ENCODE measurements at regions not wholly inside any gene's neighbourhood (a gene's known extent, or its start where the extent isn't known, plus 50 kb on each side); places are given as distances from the start of the nearest gene placed in this dataset.

DNA sequence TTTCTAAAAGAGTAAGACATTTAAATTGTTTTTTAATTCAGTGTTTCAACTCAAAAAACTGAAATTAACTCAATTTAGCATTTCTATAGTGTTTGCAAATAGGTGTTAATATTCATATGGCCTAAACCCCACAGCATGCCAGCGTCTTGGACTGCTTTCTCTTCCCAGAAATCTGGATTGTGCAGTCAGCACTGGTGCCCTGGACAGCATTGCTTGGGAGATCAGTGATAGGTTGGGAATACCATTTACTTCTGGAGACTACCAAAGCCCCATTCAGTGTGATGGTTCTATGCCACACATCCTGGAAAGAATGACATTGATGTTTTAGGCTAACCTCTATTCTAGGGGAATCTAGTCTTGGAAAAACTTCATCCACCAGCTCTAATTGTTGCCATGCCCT is 455.0 kb upstream of the KLHL29 start:
- Mint-ChIP-seq H3K27me3 (peaks cover 6% of the 10 kb centered on the region), H3K4me3 (no peak overlapping the region), H3K9me3 (no peaks in the 10 kb centered on the region), H3K27ac (no peak overlapping the region), H3K36me3 (no peaks in the 10 kb centered on the region), H3K4me1 (ENCODE audit: unreplicated experiment) (no peaks in the 10 kb centered on the region)
- DNase-seq (ENCODE audit: extremely low spot score, unreplicated experiment), result no peak
- TF ChIP-seq, protein P1, sequence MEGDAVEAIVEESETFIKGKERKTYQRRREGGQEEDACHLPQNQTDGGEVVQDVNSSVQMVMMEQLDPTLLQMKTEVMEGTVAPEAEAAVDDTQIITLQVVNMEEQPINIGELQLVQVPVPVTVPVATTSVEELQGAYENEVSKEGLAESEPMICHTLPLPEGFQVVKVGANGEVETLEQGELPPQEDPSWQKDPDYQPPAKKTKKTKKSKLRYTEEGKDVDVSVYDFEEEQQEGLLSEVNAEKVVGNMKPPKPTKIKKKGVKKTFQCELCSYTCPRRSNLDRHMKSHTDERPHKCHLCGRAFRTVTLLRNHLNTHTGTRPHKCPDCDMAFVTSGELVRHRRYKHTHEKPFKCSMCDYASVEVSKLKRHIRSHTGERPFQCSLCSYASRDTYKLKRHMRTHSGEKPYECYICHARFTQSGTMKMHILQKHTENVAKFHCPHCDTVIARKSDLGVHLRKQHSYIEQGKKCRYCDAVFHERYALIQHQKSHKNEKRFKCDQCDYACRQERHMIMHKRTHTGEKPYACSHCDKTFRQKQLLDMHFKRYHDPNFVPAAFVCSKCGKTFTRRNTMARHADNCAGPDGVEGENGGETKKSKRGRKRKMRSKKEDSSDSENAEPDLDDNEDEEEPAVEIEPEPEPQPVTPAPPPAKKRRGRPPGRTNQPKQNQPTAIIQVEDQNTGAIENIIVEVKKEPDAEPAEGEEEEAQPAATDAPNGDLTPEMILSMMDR (conservative IDR thresholded peaks at IDR 0.05), result no peak

DNA sequence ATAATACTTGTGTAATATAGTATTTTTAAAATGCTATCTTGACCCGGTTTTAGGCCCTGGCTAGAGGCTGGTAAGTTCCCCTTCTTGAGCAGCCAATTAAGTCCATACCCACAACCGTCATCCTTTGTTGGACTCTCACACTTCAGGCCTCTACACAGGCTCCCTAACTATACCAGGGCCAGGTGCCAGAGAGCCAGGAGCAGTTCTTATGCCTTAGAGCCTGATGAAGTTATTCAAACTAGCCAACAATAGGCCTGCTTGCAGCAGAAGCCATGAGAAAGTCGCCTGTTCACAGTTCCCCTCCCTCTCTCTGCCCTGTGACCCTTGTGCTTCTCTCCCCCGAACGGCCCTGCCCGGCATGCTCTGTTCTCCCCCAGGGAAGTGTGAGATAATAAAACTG is 454.2 kb upstream of the KLHL29 start:
- peaks cover under 1% of the 10 kb centered on the region for H3K27me3 Mint-ChIP-seq
- no peaks in the 10 kb centered on the region for H3K36me3 Mint-ChIP-seq
- H3K4me1 Mint-ChIP-seq (ENCODE audit: unreplicated experiment), result no peaks in the 10 kb centered on the region
- TF ChIP-seq, protein P1 (conservative IDR thresholded peaks at IDR 0.05), result no peak
- no peak overlapping the region for H3K27ac Mint-ChIP-seq
- H3K9me3 Mint-ChIP-seq, result no peaks in the 10 kb centered on the region
- no peak overlapping the region for H3K4me3 Mint-ChIP-seq
- DNase-seq (ENCODE audit: extremely low spot score, unreplicated experiment), result no peak

- no peak overlapping the region for H3K27ac Mint-ChIP-seq
- H3K9me3 Mint-ChIP-seq, result no peaks in the 10 kb centered on the region
- DNase-seq (ENCODE audit: extremely low spot score, unreplicated experiment), result no peak
These were observed 452.7 kb upstream of the KLHL29 start for GRCh38 chr2:22932288-22932687.

DNA sequence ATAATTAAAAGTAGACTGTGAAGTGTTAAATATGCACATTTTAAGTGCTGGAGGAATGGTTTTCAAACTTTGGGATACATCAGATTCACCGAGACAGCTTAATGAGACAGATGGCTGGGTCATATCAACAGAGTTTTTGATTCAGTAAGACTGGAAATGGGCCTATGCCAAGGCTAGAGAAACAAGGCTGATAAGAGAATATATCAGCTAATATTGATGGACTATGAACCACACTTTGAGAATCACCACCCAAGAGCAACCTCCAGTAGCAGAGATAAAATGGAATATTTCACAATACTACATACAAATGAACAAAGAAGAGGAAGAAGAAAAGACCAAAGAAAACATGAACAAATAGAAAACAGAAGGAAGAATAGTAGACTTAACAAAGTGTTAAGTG is 450.2 kb upstream of the KLHL29 start:
- TF ChIP-seq, protein P1 (conservative IDR thresholded peaks at IDR 0.05), result no peak
- DNase-seq (ENCODE audit: extremely low spot score, unreplicated experiment), result no peak
- no peak overlapping the region for H3K4me3 Mint-ChIP-seq

More at GRCh38 chr2:22932288-22932687, 452.7 kb upstream of the KLHL29 start:
- Mint-ChIP-seq H3K4me1 (ENCODE audit: unreplicated experiment) (no peaks in the 10 kb centered on the region), H3K27me3 (no peaks in the 10 kb centered on the region), H3K36me3 (no peaks in the 10 kb centered on the region), H3K4me3 (no peak overlapping the region)
- TF ChIP-seq, protein P1 (conservative IDR thresholded peaks at IDR 0.05), result no peak

DNA sequence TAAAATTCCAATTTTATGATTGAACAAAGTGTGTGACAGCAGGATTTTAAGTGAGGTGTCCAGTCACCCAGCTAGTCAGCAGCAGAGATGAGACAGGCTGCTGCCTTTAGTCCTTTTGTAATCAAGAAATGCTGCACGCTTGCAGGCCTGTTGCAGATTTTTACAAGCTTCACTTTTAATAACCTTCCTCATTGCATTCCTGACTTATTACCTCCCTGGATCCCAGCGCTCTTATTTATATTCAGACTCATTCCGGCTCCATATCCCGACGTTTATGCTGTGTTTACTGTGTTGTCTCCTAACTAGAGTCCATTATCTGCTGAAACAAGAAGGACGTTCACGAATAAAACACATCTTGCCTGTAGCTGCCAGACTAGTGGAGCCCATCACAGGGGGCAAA is 442.5 kb upstream of the KLHL29 start:
- Mint-ChIP-seq H3K9me3 (no peaks in the 10 kb centered on the region), H3K4me1 (ENCODE audit: unreplicated experiment) (no peaks in the 10 kb centered on the region), H3K36me3 (no peaks in the 10 kb centered on the region), H3K4me3 (no peak overlapping the region), H3K27me3 (no peaks in the 10 kb centered on the region), H3K27ac (no peak overlapping the region)
- DNase-seq (ENCODE audit: extremely low spot score, unreplicated experiment), result no peak
- TF ChIP-seq, protein P1 (conservative IDR thresholded peaks at IDR 0.05), result no peak

More for the DNA sequence above, 450.2 kb upstream of the KLHL29 start:
- Mint-ChIP-seq H3K27ac (no peak overlapping the region), H3K36me3 (no peaks in the 10 kb centered on the region), H3K9me3 (no peaks in the 10 kb centered on the region), H3K4me1 (ENCODE audit: unreplicated experiment) (no peaks in the 10 kb centered on the region), H3K27me3 (no peaks in the 10 kb centered on the region)

GRCh38 chr2:22944143-22944542 is 440.8 kb upstream of the KLHL29 start:
- H3K4me3 Mint-ChIP-seq, result no peak overlapping the region
- H3K27me3 Mint-ChIP-seq, result no peaks in the 10 kb centered on the region
- no peak for DNase-seq (ENCODE audit: extremely low spot score, unreplicated experiment)
- no peaks in the 10 kb centered on the region for H3K9me3 Mint-ChIP-seq
- H3K36me3 Mint-ChIP-seq, result no peaks in the 10 kb centered on the region
- TF ChIP-seq, protein P1 (conservative IDR thresholded peaks at IDR 0.05), result no peak
- no peak overlapping the region for H3K27ac Mint-ChIP-seq
- H3K4me1 Mint-ChIP-seq (ENCODE audit: unreplicated experiment), result no peaks in the 10 kb centered on the region
